ENCODE measurements at regions not wholly inside any gene's neighbourhood (a gene's known extent, or its start where the extent isn't known, plus 50 kb on each side); places are given as distances from the start of the nearest gene placed in this dataset.
"Not testable (repeated sequence)": the region's sequence is repeated elsewhere in the genome, so short reads cannot be mapped to it uniquely, and the experiment has no call there.

DNA sequence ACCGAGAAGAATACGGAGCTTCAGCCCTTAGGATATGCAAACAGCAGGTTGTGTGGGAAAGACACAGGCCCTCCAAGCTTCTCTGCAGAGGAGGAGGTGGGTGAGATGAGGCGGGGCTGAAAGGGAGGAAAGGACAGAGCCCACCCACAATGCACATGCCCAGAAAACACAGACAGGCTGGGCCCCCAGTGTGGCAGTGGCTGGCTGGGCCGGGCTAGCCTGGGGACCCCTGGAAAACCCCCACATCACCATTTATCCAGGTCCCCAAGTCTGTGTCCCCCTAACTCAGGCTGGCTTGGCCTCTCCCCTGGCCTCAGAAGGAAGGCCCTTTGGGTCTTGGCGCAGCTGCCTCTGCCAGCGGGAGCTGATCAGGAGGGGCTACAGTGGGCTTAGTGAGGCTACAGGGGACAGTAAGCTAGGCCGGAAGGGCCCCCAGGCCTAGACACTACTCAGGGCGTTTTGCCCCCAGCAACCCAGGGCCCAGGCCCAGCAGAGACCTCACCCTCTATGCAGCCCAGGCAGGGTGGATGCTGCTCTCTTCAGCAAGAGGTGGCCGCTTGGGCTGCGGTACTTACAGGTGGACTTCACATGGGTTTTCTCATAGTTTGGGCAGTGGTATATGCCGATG lies 119.5 kb downstream of the TUBA3C start:
- no peak for DNase-seq

DNA sequence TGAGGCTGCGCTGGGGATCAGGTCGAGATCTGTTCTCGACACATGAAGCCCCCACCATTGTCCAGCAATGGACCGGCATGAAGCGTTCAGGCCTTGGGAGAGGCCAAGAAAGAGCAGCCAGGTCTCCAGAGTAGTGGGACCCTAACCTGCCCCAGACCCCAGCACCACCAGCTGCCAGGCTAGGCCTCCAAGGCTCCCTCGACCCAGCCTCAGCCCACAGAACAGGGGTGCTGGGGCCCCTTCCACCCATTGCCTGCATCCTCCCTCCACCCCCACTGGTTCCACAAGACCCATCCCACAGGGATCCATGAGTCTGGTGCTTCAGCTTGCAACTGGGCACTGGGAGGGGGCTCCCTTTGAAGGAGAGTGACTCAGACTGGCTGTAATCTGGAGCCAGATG lies 120.3 kb downstream of the TUBA3C start:
- no peak for DNase-seq

DNA sequence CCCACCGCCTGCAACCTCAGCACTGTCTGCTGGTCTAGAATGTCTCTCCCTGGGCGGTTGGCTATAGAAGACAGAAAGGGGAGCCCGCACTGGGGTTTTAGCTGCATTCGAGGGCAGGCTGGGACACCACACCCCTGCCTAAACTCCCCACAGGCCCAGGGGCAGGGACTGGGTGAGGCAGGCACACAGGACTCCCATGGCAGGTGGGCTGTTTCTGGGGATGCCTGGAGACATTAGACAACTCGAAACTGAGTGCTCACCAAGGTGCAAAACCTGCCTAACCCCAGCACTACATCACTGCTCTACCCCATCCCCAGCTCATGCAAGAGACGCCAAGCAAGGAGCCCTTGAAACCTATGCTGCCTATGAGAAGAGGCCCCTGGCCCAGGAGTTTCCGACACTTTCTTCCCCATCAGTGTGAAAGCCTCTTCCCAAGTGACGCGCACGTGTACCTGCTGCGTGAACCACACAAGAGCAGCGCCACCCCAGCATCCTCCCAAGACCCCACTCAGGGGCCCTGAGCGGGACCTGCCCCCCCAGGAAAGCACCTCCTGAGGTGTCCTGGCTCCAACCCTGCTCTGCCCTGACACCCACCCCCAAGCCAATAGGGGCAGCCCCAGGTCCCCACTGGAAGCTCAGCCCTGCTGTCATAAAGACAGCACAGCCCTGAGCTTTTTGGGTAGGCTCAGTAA lies 121.2 kb downstream of the TUBA3C start:
- no peak for DNase-seq

GRCh38 chr13:19059016-19059780 lies 122.4 kb downstream of the TUBA3C start:
- DNase-seq: no peak

- no peak for DNase-seq
These were observed 123.1 kb downstream of the TUBA3C start for GRCh38 chr13:19058566-19058965.

DNA sequence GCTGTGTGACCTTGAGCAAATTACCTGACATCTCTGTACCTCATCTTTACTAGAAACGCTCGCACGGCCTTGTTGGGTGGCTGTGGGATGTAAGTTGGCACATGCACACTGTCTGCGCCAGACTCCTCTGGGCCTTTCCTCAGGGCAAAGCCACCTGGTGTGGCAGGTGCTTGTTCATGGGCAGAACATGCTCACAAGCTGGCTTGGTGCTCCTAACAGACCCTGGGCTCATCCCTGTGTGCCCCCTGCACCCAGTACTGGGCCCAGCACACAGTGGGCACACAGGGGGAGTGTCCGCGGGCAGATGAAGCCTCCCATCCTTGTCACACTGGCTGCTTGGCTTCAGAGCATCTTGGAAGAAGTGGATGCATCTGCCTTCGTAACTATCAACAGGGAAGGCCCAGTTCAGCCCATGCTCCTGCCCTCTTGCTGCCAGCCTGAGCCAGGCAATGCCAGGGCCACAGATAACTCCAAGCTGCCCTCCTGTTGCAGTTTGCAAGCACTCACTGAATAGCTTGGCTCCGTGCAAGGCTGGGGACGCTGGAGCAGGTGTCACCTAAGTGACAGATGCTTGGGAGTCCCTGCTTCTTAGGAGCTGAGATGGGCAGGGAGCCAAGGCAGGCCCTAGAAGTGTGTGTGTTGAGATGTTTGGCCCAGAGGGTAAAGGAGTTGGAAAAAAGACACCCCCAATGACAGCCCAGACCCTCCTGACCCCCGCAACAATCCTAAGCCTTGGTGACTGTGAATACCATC lies 123.9 kb downstream of the TUBA3C start:
- no peak for DNase-seq

DNA sequence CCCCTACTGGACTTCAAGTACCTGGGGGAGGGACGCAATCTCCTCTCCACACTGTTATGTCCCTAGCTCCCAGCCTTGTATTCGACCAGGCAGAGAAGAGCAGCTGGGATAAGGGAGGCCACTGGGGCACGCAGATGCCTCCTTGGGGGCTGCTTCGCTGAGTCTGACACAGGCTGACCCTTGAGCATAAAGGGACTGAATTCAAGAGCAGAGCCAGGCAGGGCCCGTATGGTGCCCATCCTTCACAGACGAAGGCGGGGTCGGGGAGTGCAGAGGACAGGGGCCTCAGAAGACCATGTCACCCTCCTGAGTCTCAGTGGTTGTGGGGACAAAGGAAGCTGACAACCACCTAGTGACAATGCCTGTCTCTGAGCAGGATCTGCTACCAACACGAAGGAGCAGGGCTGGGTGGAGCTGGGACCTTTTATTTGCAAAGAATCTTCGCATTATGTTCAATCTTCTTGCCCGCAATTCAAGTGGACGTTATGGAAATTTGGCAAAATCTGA lies 124.6 kb downstream of the TUBA3C start:
- no peak for DNase-seq

DNA sequence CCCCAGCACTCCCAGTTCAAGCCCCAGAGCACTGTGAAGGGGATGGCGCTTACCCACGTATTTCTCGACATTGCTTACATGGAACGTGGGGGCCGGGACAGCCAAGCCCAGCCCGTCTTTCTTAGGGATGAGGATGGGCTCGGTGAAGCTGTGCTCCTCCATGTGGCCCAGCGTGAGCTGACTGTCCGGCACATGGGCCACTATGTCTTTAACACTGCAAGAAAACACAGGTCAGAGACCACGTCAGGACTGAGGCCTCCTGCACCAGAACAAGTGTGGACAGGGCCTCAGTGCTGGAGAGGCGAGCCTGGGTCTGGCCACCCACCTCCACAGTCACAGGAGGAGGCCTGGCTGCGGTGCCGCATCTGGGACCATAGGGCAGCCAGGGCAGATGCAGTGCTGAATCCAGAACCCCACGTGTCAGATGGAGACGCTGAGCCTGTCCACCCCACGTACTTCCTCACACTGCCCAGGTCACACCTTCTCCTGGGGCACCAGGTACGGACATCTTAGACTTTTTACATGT lies 125.2 kb downstream of the TUBA3C start:
- DNase-seq: no peak

DNA sequence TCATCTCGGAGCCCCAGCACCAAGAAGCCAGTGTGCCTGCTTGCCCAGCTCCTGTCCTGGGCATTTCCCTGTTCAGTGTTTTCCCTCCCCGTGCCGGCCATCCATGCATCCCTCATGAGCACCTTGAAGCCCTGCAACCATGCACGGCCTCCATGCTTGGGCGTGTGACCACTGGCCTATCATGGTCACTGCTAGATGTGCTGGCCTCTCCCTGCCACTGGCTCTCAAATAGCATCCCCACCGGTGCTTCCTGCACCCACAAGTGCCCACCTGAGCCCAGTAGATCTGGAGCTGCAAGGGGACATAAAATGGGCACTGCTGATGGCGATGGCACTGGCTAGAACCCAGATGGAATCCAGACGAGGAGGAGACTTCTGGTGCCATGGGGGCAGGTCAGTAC lies 126.0 kb downstream of the TUBA3C start:
- no peak for DNase-seq

GRCh38 chr13:19053561-19053960 lies 128.1 kb downstream of the TUBA3C start:
- DNase-seq: no peak

- DNase-seq: no peak
These were observed 128.7 kb downstream of the TUBA3C start for GRCh38 chr13:19052931-19053330.

- DNase-seq: no peak
These were observed 129.4 kb downstream of the TUBA3C start for GRCh38 chr13:19052180-19052579.

DNA sequence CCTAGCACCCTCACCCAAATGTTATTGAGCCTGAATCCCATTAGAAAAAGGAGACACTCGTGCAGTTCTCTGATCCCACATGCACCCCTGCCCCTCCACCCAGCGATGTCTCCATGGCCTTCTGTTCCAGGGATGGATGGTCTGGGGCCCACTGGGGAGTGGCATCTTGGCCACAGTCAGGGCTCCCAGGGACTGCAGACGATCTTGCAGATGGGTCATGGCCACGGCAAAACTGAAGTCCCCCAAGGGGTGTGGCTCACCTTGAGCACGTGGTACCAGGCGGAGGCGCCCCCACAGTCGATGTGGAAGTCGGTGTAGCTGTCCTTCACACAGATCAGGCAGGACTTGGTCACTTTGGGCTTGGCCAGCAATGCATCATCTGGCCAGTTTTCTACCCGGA lies 130.7 kb downstream of the TUBA3C start:
- DNase-seq: no peak

DNA sequence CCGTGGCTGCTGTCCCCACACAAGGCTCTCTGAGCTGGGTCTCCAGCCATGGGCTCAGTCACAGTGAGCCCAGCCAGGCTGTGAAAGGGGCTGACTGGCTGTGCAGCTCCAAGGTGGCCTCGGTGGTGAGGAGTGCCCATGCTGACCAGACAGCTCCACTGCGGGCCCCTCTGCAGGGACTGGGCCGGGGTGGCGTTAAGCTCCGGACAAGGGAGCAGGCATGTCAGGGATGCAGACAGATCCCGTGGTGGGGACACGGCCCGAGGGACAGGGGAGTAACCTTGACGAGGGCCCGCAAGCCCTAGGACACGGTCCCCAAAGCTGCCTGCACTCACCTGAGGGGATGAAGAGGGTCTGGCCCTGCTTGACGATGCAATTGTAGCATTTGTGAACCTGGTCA lies 132.0 kb downstream of the TUBA3C start:
- DNase-seq: not testable (repeated sequence)

- no peak for DNase-seq
These were observed 133.2 kb downstream of the TUBA3C start for GRCh38 chr13:19048381-19048780.

GRCh38 chr13:19023115-19023514 lies 158.5 kb downstream of the TUBA3C start:
- DNase-seq: no peak

DNA sequence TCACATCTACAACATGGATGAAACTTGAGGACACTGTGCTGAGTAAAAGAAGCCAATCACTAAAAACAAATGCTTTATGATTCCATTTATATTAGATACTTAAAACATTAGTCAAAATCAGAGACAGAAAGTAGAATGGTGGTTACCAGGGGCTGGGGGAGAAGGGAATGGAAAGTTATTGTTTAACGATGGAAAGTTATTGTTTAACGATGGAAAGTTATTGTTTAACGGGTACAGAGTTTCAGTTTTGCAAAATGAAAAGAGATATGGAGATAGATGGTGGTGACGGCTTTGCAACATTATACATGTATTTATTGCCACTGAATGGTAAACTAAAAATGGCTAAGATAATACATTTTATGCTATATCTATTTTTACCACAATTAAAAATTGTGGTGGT lies 160.6 kb downstream of the TUBA3C start:
- no peak for DNase-seq

DNA sequence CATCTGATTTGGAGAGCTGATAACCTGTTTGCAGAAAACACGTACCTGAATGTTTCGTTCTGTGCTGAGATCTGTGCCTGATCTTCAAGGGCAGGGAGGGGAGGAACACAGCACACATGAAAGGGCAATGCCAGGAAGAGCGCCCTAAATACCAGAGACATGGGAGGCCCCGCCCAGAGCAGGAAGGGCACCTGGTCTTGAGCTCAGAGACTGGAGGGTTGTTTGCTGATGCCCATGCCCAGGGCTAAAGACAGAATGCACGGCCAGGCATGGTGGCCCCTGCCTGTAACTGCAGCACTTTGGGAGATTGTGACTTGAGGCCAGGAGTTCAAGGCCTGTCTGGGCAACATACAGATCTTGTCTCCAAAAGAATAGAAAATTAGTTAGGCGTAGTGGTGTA lies 183.2 kb downstream of the TUBA3C start:
- no peak for DNase-seq

GRCh38 chr13:18996627-18997051 lies 185.0 kb downstream of the TUBA3C start:
- DNase-seq: no peak

GRCh38 chr13:18996221-18996620 lies 185.4 kb downstream of the TUBA3C start:
- DNase-seq: no peak

- no peak for DNase-seq
These were observed 186.3 kb downstream of the TUBA3C start for GRCh38 chr13:18995259-18995873.

Measured in T-helper 2 cell (primary cell).